HG02981 (cell line): ENCODE measurements at regions not wholly inside any gene's neighbourhood (a gene's known extent, or its start where the extent isn't known, plus 50 kb on each side); places are given as distances from the start of the nearest gene placed in this dataset.
"Not testable (repeated sequence)": the region's sequence is repeated elsewhere in the genome, so short reads cannot be mapped to it uniquely, and the experiment has no call there.

Experiments
- ATAC-seq: cut with Tn5 transposase; IDR thresholded peaks from one replicate; pipeline ENCODE4 v1.9.1; 2021; ENCODE audit warnings: mild to moderate bottlenecking, moderate library complexity; ENCODE audit not compliant: unreplicated experiment

- ATAC-seq, result no peak
These were observed 110.9 kb upstream of the ENPEP start for GRCh38 chr4:110364911-110365520.

DNA sequence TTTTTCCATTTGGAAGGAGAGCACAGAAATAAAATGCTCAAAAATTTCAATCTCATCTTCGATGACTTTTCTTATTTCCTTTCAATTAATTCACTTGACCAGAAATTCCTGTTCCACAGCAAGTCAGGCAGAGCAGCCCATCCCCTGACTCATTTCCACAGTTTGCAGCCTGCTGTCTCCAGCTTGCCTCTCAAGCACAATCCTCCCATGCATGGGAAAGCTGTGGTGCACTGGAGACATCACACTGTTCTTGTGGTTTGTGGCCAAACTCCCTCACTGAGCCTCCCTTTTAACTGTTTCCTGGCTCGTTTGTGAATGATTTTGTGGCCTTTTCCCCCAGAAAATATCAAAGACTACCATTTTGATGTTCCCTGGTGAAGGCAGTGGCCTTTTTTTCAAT is 114.0 kb upstream of the ENPEP start:
- ATAC-seq, result no peak

DNA sequence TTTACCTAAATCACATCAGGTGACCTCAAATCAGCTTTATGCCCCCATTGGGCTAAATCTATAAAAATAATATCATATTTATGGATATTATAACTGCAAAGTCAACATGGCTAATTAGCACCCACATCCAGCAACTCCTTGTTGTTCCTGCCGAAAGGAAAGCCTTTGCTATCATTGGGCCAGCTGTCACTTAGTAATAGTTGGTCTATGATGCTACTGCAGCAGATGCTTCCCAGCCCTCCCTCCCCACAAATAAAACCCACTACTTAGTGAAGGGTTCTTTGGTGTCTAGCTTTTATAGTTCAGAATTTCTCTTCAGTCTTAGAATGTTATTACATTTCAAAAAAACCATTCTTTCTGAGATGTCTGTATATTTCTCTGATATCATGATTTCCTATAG is 116.9 kb upstream of the ENPEP start:
- no peak for ATAC-seq

DNA sequence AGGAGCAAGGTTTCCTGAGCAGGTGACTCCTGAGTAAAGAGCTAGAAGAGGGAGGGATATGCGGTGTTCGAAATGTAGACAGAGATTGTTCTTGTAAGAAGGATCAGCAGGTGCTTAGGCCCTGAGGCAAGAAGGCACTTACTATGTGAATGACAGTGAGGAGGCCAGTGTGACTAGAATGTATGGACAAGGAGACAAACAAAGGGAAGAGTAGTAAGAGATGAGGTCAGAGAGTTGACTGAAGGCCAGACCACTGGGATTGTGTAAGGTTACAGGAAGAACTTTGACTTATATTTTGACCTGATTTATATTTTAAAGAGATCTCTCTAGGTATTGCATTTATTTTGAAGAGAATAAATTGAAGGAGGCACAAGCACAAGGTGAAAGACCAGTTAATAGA is 118.4 kb upstream of the ENPEP start:
- ATAC-seq, result no peak

- ATAC-seq, result no peak
These were observed 121.5 kb upstream of the ENPEP start for GRCh38 chr4:110354460-110354859.

DNA sequence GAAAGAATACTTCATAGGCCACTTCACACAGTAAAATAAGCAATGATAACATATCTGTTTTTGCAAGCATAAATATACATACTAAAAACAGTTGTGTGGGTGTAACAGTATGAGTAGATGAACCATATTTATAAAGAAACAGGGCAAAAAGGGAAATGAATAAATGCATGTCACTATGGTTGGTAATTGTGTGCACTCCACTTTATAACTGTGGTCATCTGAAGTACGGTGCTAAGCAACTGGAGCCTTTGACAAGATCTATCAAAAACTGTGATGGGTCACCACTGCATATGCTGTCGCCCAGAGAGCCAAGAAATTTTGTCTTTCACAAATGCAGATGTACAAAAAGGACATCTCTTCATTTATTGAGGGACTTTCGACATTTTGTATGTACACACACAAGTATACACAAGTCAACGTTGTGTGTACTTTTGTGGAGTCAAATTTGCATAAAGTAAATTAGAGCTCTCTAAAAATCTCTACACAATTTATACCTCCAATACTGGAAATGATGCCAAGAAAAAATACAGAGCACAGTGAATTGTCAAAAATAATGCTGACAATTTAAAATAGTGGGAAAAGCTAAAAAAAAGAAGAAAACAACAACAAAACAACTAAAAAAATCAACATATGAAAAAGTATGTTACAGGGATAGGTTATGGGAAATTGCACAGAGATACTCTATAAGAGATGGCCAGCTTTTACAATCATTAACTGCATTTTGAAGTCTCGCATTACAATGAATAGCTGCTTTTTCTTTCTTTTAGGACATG is 123.1 kb upstream of the ENPEP start:
- ATAC-seq, result no peak

- ATAC-seq, result no peak
These were observed 127.1 kb upstream of the ENPEP start for GRCh38 chr4:110348711-110349383.

- no peak for ATAC-seq
These were observed 128.2 kb upstream of the ENPEP start for GRCh38 chr4:110347805-110348204.

GRCh38 chr4:110344165-110344564 is 131.8 kb upstream of the ENPEP start:
- no peak for ATAC-seq

- ATAC-seq, result no peak
These were observed 132.4 kb upstream of the ENPEP start for GRCh38 chr4:110343534-110343933.

DNA sequence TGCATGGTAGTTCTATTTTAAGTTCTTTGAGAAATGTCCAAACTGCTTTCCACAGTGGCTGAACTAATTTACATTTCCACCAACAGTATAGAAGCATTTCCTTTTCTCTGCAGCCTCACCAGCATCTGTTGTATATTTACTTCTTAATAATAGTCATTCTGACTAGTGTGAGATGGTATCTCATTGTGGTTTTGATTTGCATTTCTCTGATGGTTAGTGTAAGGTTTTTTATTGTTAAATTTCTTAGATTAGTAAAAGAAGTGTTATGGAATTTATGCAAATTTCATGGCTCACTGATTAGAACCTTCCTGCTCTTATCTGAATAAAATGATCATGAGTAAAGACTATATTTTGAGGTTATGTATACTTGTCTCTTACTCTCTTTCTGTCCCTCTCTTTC is 134.8 kb upstream of the ENPEP start:
- ATAC-seq, result peak; percentile 68

DNA sequence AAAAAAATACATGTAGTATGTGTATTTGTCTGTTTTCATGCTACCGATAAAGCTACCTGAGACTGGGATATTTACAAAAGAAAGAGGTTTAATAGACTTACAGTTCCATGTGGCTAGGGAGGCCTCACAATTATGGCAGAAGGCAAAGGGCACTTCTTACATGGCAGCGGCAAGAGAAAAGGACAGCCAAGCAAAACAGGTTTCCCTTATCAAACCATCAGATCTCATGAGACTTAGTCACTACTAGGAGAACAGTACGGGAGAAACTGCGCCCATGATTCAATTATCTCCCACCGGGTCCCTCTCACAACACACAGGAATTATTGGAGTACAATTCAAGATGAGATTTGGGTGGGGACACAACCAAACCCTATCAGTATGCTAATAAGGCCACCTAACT is 137.0 kb upstream of the ELOVL6 start:
- ATAC-seq, result no peak

DNA sequence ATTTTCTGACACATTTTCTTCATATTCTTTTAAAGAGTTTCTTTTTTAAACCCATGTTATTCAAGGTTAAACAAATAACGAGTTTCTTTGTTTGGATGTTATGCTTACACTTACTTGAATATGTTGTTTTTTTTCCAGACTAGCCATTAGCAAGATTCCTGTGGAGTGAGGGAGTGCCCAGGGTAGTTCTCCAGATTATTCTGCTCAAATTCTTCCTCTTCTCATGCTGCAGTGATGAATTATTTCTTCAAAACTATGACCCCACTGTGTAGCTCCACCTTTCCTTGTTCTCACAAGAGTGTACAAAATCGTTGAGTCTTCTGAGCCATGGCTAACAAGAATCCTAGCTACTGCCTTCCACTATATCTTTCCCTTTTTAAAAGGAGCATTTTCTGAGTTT is 134.1 kb upstream of the ELOVL6 start:
- ATAC-seq, result no peak

DNA sequence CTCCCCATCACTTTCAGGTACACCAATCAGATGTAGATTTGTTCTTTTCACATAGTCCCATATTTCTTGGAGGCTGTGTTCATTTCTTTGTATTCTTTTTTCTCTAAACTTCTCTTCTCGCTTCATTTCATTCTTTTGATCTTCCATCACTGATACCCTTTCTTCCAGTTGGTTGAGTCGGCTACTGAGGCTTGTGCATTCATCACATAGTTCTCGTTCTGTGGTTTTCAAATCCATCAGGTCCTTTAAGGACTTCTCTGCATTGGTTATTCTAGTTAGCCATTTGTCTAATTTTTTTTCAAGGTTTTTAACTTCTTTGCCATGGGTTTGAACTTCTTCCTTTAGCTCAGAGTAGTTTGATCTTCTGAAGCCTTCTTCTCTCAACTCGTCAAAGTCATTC is 128.0 kb upstream of the ELOVL6 start:
- not testable (repeated sequence) for ATAC-seq

DNA sequence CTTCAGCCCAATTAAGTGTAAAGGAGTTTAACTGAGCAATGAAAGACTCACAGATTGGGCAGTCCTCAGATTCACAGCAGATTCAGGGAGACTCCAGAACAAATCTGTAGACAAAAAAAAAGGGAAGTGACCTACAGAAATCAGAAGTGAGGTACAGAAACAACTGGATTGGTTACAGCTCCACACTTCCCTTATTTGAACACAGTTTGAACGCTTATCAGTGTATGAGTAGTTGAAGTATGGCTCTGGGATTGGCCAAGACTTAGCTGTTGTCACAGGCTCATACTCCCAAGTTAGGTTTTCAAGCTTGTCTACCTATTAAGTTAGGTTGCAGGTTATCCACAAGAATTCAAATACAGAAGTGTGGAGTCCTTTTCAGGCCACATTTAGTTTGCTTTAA is 112.4 kb upstream of the ELOVL6 start:
- ATAC-seq, result peak; percentile 73

DNA sequence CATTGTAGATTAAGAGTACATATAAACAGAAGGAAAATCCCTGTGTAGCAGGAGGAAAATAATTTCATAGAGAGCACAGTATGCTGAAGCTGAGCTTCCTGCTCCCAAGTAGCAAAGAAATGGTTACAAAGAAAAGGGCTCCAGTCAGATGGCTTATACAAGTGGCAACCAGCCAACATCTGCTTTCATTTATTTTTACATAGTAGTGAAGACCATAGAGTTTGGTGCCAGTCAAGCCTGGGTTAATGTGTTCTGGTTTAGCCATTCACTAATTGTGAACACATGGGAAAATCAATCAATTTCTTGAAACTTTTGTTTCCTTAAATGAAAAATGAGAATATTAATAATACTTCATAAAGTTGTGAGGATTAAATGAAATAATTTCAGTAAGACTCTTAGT is 111.3 kb upstream of the ELOVL6 start:
- ATAC-seq, result no peak

DNA sequence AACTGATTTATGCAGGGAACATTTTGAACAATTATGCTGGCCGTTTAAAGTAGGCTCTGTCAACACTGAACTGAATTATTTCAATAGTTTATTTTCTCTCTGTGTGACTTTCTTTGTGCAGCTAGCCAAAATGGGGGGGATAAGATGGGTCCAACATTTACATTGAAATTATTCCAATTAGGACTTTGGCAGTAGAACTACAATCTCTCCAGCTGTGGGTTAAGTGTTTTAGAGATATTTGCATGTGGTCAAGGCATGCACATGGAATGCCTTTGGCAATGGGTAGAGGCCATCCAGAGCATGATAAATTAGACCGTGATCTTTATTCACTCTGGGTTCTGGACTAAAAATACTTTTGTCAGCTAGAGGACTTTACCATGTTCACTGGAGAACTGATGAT is 107.9 kb upstream of the ELOVL6 start:
- no peak for ATAC-seq

- ATAC-seq, result no peak
These were observed 107.0 kb upstream of the ELOVL6 start for GRCh38 chr4:110305455-110305854.

DNA sequence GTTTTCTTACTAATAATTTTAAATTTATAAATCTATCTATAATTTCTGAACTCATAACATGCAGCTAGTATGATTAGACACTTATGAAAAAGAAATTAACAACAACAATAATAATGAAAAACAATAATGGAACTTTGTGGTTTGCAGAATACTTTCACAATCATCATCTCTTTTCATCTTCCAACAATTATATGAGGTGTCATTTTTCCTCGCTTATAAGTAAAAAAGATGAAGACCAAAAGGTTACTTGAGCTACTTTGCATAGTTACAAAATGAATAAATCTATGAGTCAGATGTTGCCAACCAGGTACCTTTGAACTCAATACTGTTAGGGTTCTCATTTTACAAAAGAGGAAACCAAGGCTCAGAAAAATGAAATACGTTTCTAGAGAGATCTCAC is 98.5 kb upstream of the ELOVL6 start:
- ATAC-seq, result peak; percentile 86

DNA sequence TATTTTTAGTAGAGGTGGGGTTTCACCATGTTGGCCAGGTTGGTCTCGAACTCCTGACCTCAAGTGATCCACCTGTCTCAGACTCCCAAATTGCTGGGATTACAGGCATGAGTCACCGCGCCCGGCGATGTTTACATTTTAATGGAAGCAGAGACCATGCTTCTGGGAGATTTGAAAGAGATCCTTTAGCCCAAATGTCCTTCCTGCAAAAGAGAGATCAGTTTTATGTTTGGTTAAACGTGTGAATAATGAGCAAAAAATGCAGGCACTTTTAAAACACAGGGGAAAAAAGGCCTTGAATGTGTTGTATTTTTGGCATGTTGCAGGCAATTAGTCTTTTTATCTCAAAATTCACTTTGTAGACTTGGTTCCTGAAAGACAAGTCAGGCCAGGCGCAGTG is 95.8 kb upstream of the ELOVL6 start:
- no peak for ATAC-seq

- ATAC-seq, result no peak
These were observed 94.8 kb upstream of the ELOVL6 start for GRCh38 chr4:110292994-110293744.

DNA sequence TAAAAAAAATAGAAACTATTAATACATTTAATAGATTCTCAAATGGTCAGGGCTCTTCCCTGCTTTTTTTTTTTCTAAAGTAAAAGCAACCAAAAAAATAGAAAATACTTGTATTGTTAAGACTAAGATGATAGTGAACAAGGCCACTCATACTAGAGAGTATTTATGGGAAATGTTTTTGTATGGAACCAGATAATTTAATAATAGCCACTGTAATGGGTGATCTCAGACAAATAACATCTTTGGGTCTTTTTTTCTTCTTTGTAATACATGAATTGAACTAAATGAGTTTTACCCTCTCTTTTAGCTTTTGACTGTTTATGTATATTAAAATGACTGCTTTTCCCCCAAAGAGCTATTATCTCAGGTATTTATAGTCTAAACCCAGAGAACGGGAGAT is 92.1 kb upstream of the ELOVL6 start:
- no peak for ATAC-seq
